HCT116 (cell line): ENCODE measurements at regions not wholly inside any gene's neighbourhood (a gene's known extent, or its start where the extent isn't known, plus 50 kb on each side); places are given as distances from the start of the nearest gene placed in this dataset.

ENCODE experiments used
- ATAC-seq: fragments of 200-7000 bp; cut with Tn5 transposase; 2 replicates; pipeline ENCODE4 v1.9.1; 2020; ENCODE audit warnings: mild to moderate bottlenecking, moderate library complexity
- BruUV-seq: library from RNA; stranded (reverse); fragments of 400-500 nt; replicated peaks from 2 replicates; lab custom pipeline; 2021; lab: Mats Ljungman, UMichigan
- CTCF ChIA-PET: fragments of 300-600 bp; sonication (Branson Sonifier 250); formaldehyde crosslinking; loops from one replicate; lab custom pipeline; 2021; ENCODE audit warnings: antibody characterized with exemption; lab: Charles Lee
- POLR2A ChIA-PET: fragments of 300-600, 350-600 bp; sonication (Branson Sonifier 250); formaldehyde crosslinking; loops from one replicate; lab custom pipeline; 2021; ENCODE audit warnings: antibody characterized with exemption; lab: Charles Lee
- RAD21 ChIA-PET, 2 experiments: fragments of 300-600 bp; sonication (Branson Sonifier 250); formaldehyde crosslinking; loops; one replicate each; lab custom pipeline; 2023; ENCODE audit warnings: low total read pairs in 2 of 2; ENCODE audit not compliant: uncharacterized antibody in 2 of 2, unreplicated experiment in 2 of 2, low non-redundant PET in 1 of 2; lab: Charles Lee
- DNase-seq: peaks from one replicate; pipeline ENCODE4 v3.0.0-alpha.2; 2010; ENCODE audit warnings: low read depth, low spot score
- H2AFZ ChIP-seq: fragments of 200-600 bp; shearing (Covaris generic), sonication (generic); 2 replicates; pipeline ENCODE4 v1.6.1; 2017; ENCODE audit warnings: low read depth, mixed run types, mixed read lengths, antibody characterized with exemption, low read length; ENCODE audit not compliant: poor library complexity, severe bottlenecking
- H3K27ac ChIP-seq: 2 replicates; pipeline ENCODE4 v1.5.1; 2012; ENCODE audit warnings: low read depth, low read length
- H3K27me3 ChIP-seq: fragments of 200-600 bp; sonication (generic); 2 replicates; pipeline ENCODE4 v1.6.1; 2016; ENCODE audit warnings: mixed run types, low read length, mixed read lengths; ENCODE audit not compliant: insufficient read depth
- H3K36me3 ChIP-seq, 2 experiments: fragments of 200-500 bp in 1 of 2; fragments of 200-600 bp in 1 of 2; sonication (Bioruptor generic) in 1 of 2; sonication (generic) in 1 of 2; 2 replicates each; pipeline versions ENCODE4 v1.5.1 to v1.6.1; 2014 to 2016; ENCODE audit warnings: low read length in 2 of 2, inconsistent platforms in 1 of 2, mixed read lengths in 1 of 2, mixed run types in 1 of 2; ENCODE audit not compliant: insufficient read depth in 2 of 2, control insufficient read depth in 1 of 2
- H3K4me1 ChIP-seq, 2 experiments: fragments of 200-600 bp in 1 of 2; sonication (generic) in 1 of 2; 2 replicates each; pipeline versions ENCODE4 v1.5.1 to v1.6.1; 2012 to 2017; ENCODE audit warnings: low read length in 2 of 2, inconsistent platforms in 1 of 2, mild to moderate bottlenecking in 1 of 2, mixed read lengths in 1 of 2, mixed run types in 1 of 2, moderate library complexity in 1 of 2; ENCODE audit not compliant: insufficient read depth in 2 of 2, control insufficient read depth in 1 of 2
- H3K4me2 ChIP-seq: fragments of 200-600 bp; sonication (generic); 2 replicates; pipeline ENCODE4 v1.6.1; 2017; ENCODE audit warnings: mixed run types, low read length, mixed read lengths
- H3K4me3 ChIP-seq, 2 experiments: fragments of 200-600 bp in 1 of 2; sonication (generic) in 1 of 2; replicated peaks in 1 of 2; 2 replicates each; pipeline ENCODE4 v1.5.1; 2011 to 2016; ENCODE audit warnings: low read length in 2 of 2, control low read depth in 1 of 2, low read depth in 1 of 2, mild to moderate bottlenecking in 1 of 2, mixed read lengths in 1 of 2, mixed run types in 1 of 2
- H3K79me2 ChIP-seq: fragments of 200-600 bp; sonication (generic); 2 replicates; pipeline ENCODE4 v1.6.1; 2017; ENCODE audit warnings: mild to moderate bottlenecking, mixed run types, low read length, moderate library complexity, mixed read lengths; ENCODE audit not compliant: insufficient read depth
- H3K9ac ChIP-seq: fragments of 200-600 bp; sonication (generic); 2 replicates; pipeline ENCODE4 v1.6.1; 2016; ENCODE audit warnings: low read length, mixed read lengths
- H3K9me2 ChIP-seq: fragments of 200-600 bp; sonication (generic), shearing (Covaris generic); 2 replicates; pipeline ENCODE4 v1.6.1; 2017; ENCODE audit warnings: mixed run types, mild to moderate bottlenecking, moderate library complexity; ENCODE audit not compliant: insufficient read depth
- H3K9me3 ChIP-seq, 2 experiments: fragments of 200-500 bp in 1 of 2; fragments of 200-600 bp in 1 of 2; sonication (Bioruptor generic) in 1 of 2; sonication (generic) in 1 of 2; 2 replicates each; pipeline ENCODE4 v1.6.1; 2014 to 2017; ENCODE audit warnings: low read length in 2 of 2, mixed read lengths in 2 of 2, inconsistent platforms in 1 of 2, low read depth in 1 of 2, mild to moderate bottlenecking in 1 of 2, mixed run types in 1 of 2, moderate library complexity in 1 of 2; ENCODE audit not compliant: control insufficient read depth in 1 of 2, insufficient read depth in 1 of 2
- H4K20me1 ChIP-seq: fragments of 200-600 bp; sonication (generic), shearing (Covaris generic); 2 replicates; pipeline ENCODE4 v1.6.1; 2017; ENCODE audit warnings: mixed run types, mild to moderate bottlenecking, moderate library complexity; ENCODE audit not compliant: insufficient read depth
- CBX3 ChIP-seq: IDR thresholded peaks from 2 replicates; pipeline ENCODE4 v1.6.1; 2012; ENCODE audit warnings: low read depth
- EGR1 ChIP-seq: IDR thresholded peaks from 2 replicates; pipeline ENCODE4 v1.6.1; 2012; ENCODE audit warnings: low read depth
- EZH2 ChIP-seq: fragments of 200-600 bp; sonication (generic); IDR thresholded peaks from 2 replicates; pipeline ENCODE4 v1.6.1; 2017; ENCODE audit warnings: antibody characterized with exemption, mixed run types
- POLR2A ChIP-seq: IDR thresholded peaks from 2 replicates; pipeline ENCODE4 v1.7.0; 2011; ENCODE audit warnings: borderline replicate concordance; ENCODE audit not compliant: insufficient read depth, insufficient read length; ENCODE audit errors: extremely low read depth
- TCF7L2 ChIP-seq: IDR thresholded peaks from 2 replicates; pipeline ENCODE4 v1.7.0; 2011; ENCODE audit warnings: borderline replicate concordance, inconsistent platforms; ENCODE audit not compliant: insufficient read depth, insufficient read length; ENCODE audit errors: extremely low read depth
- YY1 ChIP-seq: IDR thresholded peaks from 2 replicates; pipeline ENCODE4 v1.6.1; 2011; ENCODE audit warnings: low read length, low read depth, moderate library complexity, mild to moderate bottlenecking; ENCODE audit not compliant: insufficient replicate concordance; ENCODE audit errors: extremely low read depth
- intact Hi-C: fragments of 100-400 bp; cut with micrococcal nuclease; formaldehyde crosslinking; loops from 2 replicates; pipeline ENCODE4 v1.10.0; 2022
- TF ChIP-seq, protein P1 (sequence below), 3 experiments: fragments of 200-600 bp in 1 of 3; sonication (generic) in 1 of 3; IDR thresholded peaks in 2 of 3; conservative IDR thresholded peaks in 1 of 3; 2 replicates each; pipeline ENCODE4 v1.5.1; 2012 to 2017; ENCODE audit warnings: low read depth in 2 of 3, low read length in 2 of 3, antibody characterized with exemption in 1 of 3, borderline replicate concordance in 1 of 3, control low read depth in 1 of 3, mild to moderate bottlenecking in 1 of 3, mixed read lengths in 1 of 3, mixed run types in 1 of 3, moderate library complexity in 1 of 3; ENCODE audit not compliant: insufficient read depth in 1 of 3
- TF ChIP-seq, protein P2 (sequence below): IDR thresholded peaks from 2 replicates; pipeline ENCODE4 v1.6.1; 2011; ENCODE audit warnings: mild to moderate bottlenecking, low read length, moderate library complexity; ENCODE audit not compliant: insufficient replicate concordance; ENCODE audit errors: extremely low read depth

DNA sequence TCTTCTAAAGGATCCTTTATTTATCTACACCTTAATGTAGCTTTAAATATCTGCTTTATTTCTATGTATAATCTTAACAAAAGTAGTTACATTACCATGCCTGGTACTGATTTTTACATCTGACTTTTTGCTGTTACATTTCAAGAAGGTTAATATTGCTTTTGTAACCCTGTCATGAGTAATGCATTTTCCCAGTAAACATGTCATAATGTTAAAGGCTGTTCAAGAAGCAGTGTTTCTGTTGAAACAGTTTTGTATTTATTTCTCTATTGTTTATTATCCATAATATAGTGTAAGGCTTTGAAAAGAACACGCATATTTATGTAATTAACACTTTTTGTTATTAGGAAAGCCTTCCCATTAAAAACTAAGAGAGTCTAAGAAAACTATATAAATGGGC is 98.5 kb upstream of the SOX2 start (continued):
- TF ChIP-seq, protein P1, sequence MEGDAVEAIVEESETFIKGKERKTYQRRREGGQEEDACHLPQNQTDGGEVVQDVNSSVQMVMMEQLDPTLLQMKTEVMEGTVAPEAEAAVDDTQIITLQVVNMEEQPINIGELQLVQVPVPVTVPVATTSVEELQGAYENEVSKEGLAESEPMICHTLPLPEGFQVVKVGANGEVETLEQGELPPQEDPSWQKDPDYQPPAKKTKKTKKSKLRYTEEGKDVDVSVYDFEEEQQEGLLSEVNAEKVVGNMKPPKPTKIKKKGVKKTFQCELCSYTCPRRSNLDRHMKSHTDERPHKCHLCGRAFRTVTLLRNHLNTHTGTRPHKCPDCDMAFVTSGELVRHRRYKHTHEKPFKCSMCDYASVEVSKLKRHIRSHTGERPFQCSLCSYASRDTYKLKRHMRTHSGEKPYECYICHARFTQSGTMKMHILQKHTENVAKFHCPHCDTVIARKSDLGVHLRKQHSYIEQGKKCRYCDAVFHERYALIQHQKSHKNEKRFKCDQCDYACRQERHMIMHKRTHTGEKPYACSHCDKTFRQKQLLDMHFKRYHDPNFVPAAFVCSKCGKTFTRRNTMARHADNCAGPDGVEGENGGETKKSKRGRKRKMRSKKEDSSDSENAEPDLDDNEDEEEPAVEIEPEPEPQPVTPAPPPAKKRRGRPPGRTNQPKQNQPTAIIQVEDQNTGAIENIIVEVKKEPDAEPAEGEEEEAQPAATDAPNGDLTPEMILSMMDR (IDR thresholded peaks at IDR 0.05 in 2 of 3, conservative IDR thresholded peaks at IDR 0.05 in 1 of 3; ENCODE audit: borderline replicate concordance in 1 of 3, insufficient read depth in 1 of 3, low read depth in 2 of 3, low read length in 2 of 3) = no peak
- TF ChIP-seq CBX3 = no peak
- TF ChIP-seq EGR1 = no peak

DNA sequence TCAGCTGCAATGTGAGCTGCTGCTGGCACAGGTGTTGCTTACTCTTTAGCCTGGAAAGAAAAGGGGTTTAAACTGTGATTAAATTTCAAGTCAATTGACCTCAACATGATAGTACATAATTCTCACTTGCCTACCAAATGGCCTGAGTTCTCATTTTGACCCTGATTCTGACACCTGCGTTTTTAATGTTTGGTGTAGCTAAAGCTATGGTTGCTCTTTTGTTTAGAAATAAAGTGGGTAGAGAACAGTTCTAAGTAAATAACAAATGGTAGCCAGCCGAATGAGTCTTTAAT is 100.8 kb upstream of the SOX2 start:
- no peak overlapping the region for H3K9ac ChIP-seq
- POLR2A ChIA-PET = no interaction called here
- H3K4me2 ChIP-seq = no peak overlapping the region
- H2AFZ ChIP-seq = no peak overlapping the region
- H3K4me3 ChIP-seq = no peak overlapping the region
- TF ChIP-seq, protein P2, sequence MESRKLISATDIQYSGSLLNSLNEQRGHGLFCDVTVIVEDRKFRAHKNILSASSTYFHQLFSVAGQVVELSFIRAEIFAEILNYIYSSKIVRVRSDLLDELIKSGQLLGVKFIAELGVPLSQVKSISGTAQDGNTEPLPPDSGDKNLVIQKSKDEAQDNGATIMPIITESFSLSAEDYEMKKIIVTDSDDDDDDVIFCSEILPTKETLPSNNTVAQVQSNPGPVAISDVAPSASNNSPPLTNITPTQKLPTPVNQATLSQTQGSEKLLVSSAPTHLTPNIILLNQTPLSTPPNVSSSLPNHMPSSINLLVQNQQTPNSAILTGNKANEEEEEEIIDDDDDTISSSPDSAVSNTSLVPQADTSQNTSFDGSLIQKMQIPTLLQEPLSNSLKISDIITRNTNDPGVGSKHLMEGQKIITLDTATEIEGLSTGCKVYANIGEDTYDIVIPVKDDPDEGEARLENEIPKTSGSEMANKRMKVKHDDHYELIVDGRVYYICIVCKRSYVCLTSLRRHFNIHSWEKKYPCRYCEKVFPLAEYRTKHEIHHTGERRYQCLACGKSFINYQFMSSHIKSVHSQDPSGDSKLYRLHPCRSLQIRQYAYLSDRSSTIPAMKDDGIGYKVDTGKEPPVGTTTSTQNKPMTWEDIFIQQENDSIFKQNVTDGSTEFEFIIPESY = no peak
- TF ChIP-seq CBX3 (no peak), TCF7L2 (no peak), EZH2 (no peak), YY1 (no peak), POLR2A (no peak)
- TF ChIP-seq, protein P1 (IDR thresholded peaks at IDR 0.05 in 2 of 3, conservative IDR thresholded peaks at IDR 0.05 in 1 of 3; ENCODE audit: borderline replicate concordance in 1 of 3, insufficient read depth in 1 of 3, low read depth in 2 of 3, low read length in 2 of 3) = no peak
- H3K9me3 ChIP-seq = no peaks in the 10 kb centered on the region
- H4K20me1 ChIP-seq = no peaks in the 10 kb centered on the region
- intact Hi-C loops = no loop called here
- peaks cover 14% of the 10 kb centered on the region for H3K27me3 ChIP-seq
- H3K4me1 ChIP-seq = no peaks in the 10 kb centered on the region
- DNase-seq = no peak
- H3K9me2 ChIP-seq = no peaks in the 10 kb centered on the region
- CTCF ChIA-PET = no interaction called here
- H3K27ac ChIP-seq = no peak overlapping the region
- no TSS peak for BruUV-seq
- H3K36me3 ChIP-seq = no peaks in the 10 kb centered on the region
- RAD21 ChIA-PET = no interaction called here
- no peaks in the 10 kb centered on the region for H3K79me2 ChIP-seq
- no peak for ATAC-seq
